GM19438 (cell line): ENCODE measurements at regions not wholly inside any gene's neighbourhood (a gene's known extent, or its start where the extent isn't known, plus 50 kb on each side); places are given as distances from the start of the nearest gene placed in this dataset.

Experiments used
- ATAC-seq: cut with Tn5 transposase; IDR thresholded peaks from one replicate; pipeline ENCODE4 v1.9.1; 2021; ENCODE audit warnings: low read depth; ENCODE audit not compliant: unreplicated experiment

DNA sequence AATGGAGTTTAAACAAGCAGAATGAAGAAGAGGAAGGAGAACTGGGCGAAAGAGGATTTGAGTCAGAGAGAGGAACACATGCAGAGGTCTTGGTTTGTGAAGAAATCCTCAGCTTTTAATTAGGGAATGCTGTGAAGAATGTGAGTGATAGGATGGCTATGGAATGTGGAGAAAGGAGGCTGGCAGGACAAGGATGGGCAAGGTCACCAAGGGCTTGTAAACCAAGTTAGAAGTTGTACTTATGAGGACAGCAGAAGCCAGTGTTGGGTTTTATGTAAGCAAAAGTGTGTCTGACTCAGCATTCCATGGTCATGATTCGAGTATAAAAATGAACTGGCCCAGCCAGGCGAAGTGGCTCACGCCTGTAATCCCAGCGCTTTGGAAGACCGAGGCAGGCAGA is 60.0 kb upstream of the IL12A start:
- no peak for ATAC-seq

GRCh38 chr3:159929171-159930141 is 59.2 kb upstream of the IL12A start:
- ATAC-seq, result peak; percentile 84

DNA sequence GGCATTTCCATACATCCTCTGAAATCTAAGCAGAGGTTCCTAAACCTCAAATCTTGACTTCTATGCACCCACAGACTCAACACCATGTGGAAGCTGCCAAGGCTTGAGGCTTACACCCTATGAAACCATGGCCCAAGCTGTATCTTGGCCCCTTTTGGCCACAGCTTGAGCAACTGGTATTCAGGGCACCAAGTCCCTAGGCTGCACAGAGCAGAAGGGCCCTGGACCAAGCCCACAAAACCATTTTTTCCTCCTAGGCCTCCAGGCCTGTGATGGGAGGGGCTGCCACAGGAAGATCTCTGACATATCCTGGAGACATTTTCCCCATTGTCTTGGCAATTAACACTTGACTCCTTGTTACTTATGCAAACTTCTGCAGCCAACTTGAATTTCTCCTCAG is 54.4 kb upstream of the IL12A start:
- ATAC-seq, result no peak

GRCh38 chr3:159936541-159936940 is 52.1 kb upstream of the IL12A start:
- no peak for ATAC-seq

DNA sequence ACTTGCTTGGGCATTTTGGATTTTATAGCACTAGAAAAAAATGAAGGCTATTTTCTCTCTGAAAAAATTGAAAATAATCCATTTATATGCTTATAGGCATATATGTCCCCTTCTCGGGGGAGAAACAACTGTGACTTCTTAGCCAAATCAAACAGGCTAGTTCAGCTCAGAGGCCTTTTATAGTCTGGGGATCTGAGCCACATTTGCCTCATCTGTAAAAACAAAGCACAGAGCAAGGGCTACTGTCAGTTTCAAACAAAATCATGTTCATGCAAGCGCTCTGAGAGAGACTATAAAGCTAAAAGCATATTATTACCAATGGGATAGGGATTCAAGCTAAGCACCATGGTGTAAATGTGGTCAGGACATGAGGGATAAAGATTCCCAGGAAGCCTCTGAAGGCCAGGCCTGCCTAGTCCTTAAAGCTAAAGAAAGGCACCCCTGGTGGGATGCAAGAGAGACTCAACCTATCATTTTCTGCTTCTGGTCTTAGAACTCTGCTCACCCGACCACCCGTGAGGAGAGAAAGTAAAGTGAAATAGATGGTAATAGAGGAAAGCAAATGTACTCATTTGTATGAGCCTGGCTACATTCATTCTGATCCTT is 51.0 kb upstream of the IL12A start:
- no peak for ATAC-seq

GRCh38 chr3:159938714-159939113 is 49.9 kb upstream of the IL12A start:
- ATAC-seq, result no peak
